A549 (cell line): ENCODE measurements at regions not wholly inside any gene's neighbourhood (a gene's known extent, or its start where the extent isn't known, plus 50 kb on each side); places are given as distances from the start of the nearest gene placed in this dataset.

ENCODE experiments used
- ATAC-seq, 2 experiments: fragments of 200-7000 bp in 1 of 2; fragments of >200 bp in 1 of 2; cut with Nextera tagmentation in 1 of 2; cut with Tn5 transposase in 1 of 2; 3 replicates each; pipeline versions ENCODE4 v1.8.0 to v1.9.1; 2018 to 2020; ENCODE audit warnings: mild to moderate bottlenecking in 1 of 2, moderate library complexity in 1 of 2
- CTCF ChIA-PET: fragments of 300-600 bp; sonication (Branson Sonifier 250); formaldehyde crosslinking; extraction: SDS; loops from one replicate; lab custom pipeline; 2021; ENCODE audit warnings: antibody characterized with exemption, inconsistent platforms; lab: Yijun Ruan, JAX
- POLR2A ChIA-PET: fragments of 350-600 bp; formaldehyde crosslinking; extraction: SDS; loops from one replicate; lab custom pipeline; 2021; ENCODE audit warnings: antibody characterized with exemption, inconsistent platforms; lab: Yijun Ruan, JAX
- DNase-seq, 2 experiments: peaks; one replicate each; pipeline versions ENCODE4 v3.0.0 to v3.0.0-alpha.2; 2011 to 2016; ENCODE audit warnings: low read depth in 1 of 2, low spot score in 1 of 2
- FAIRE-seq: peaks from 2 replicates; lab custom pipeline; 2011; peaks lifted over from hg19 to GRCh38; lab: Jason Lieb, UNC
- H3K27ac ChIP-seq, 2 experiments: fragments of >200 bp; sonication (Bioruptor Twin); formaldehyde crosslinking; 3 replicates each; pipeline ENCODE4 v1.5.1; 2016 to 2017
- H3K4me1 ChIP-seq: fragments of >200 bp; sonication (Bioruptor Twin); formaldehyde crosslinking; 3 replicates; pipeline ENCODE4 v1.6.1; 2016
- H3K4me2 ChIP-seq: fragments of >200 bp; sonication (Bioruptor Twin); formaldehyde crosslinking; 3 replicates; pipeline ENCODE4 v1.6.1; 2016
- H3K4me3 ChIP-seq: fragments of >200 bp; sonication (Bioruptor Twin); formaldehyde crosslinking; 3 replicates; pipeline ENCODE4 v1.5.1; 2016
- H3K9me3 ChIP-seq: fragments of >200 bp; sonication (Bioruptor Twin); formaldehyde crosslinking; 3 replicates; pipeline ENCODE4 v1.6.1; 2016
- CHD2 ChIP-seq: fragments of 150-350 bp; IDR thresholded peaks from 2 replicates; pipeline ENCODE4 v1.6.1; 2014; ENCODE audit warnings: low read length; ENCODE audit not compliant: partially characterized antibody
- EHMT2 ChIP-seq: fragments of 200-600 bp; sonication (generic); IDR thresholded peaks from 2 replicates; pipeline ENCODE4 v1.6.1; 2016; ENCODE audit warnings: antibody characterized with exemption, low read depth, mild to moderate bottlenecking, moderate library complexity
- ESRRA ChIP-seq: fragments of 150-350 bp; IDR thresholded peaks from 2 replicates; pipeline ENCODE4 v1.6.1; 2014; ENCODE audit warnings: mild to moderate bottlenecking, low read length, borderline replicate concordance
- FOSB ChIP-seq: fragments of 250-450 bp; sonication (Bioruptor Pico); IDR thresholded peaks from 2 replicates; pipeline ENCODE4 v1.5.0; 2020; ENCODE audit warnings: mild to moderate bottlenecking, moderate library complexity
- GATA3 ChIP-seq: IDR thresholded peaks from 2 replicates; pipeline ENCODE4 v1.6.1; 2012; ENCODE audit warnings: borderline replicate concordance
- HES2 ChIP-seq: fragments of >200 bp; sonication (Bioruptor Twin); formaldehyde crosslinking; IDR thresholded peaks from 2 replicates; pipeline ENCODE4 v1.6.1; 2016
- HOXA7 ChIP-seq: fragments of 250-450 bp; sonication (Bioruptor Pico); IDR thresholded peaks from 2 replicates; pipeline ENCODE4 v1.5.0; 2020; ENCODE audit warnings: mild to moderate bottlenecking, moderate library complexity
- JUNB ChIP-seq: fragments of >200 bp; sonication (Bioruptor Twin); formaldehyde crosslinking; IDR thresholded peaks from 2 replicates; pipeline ENCODE4 v1.6.1; 2016
- KDM1A ChIP-seq: fragments of 200-600 bp; sonication (generic); IDR thresholded peaks from 2 replicates; pipeline ENCODE4 v1.6.1; 2016; ENCODE audit warnings: low read depth, mild to moderate bottlenecking
- KDM5A ChIP-seq: fragments of 200-600 bp; sonication (generic); IDR thresholded peaks from 2 replicates; pipeline ENCODE4 v1.6.1; 2016; ENCODE audit warnings: antibody characterized with exemption, mild to moderate bottlenecking
- MYC ChIP-seq: IDR thresholded peaks from 2 replicates; pipeline ENCODE4 v1.6.1; 2012; ENCODE audit warnings: mild to moderate bottlenecking, inconsistent platforms, low read length, improper control_type of control experiment, borderline replicate concordance
- NPAS2 ChIP-seq: fragments of 250-450 bp; sonication (Bioruptor Pico); IDR thresholded peaks from 2 replicates; pipeline ENCODE4 v1.8.0; 2022; ENCODE audit warnings: mild to moderate bottlenecking, moderate library complexity, borderline replicate concordance
- NR3C1 ChIP-seq: fragments of >200 bp; sonication (Bioruptor Twin); formaldehyde crosslinking; IDR thresholded peaks from 3 replicates; pipeline ENCODE4 v1.6.1; 2017
- PHF8 ChIP-seq: fragments of 200-600 bp; sonication (generic); IDR thresholded peaks from 2 replicates; pipeline ENCODE4 v1.6.1; 2016; ENCODE audit warnings: low read depth, mild to moderate bottlenecking, antibody characterized with exemption, moderate library complexity, borderline replicate concordance
- POLR2A ChIP-seq: IDR thresholded peaks from 2 replicates; pipeline ENCODE4 v1.6.1; 2012; ENCODE audit warnings: mild to moderate bottlenecking, low read length
- RARB ChIP-seq: fragments of 250-450 bp; sonication (Bioruptor Pico); IDR thresholded peaks from 2 replicates; pipeline ENCODE4 v1.8.0; 2021; ENCODE audit warnings: mild to moderate bottlenecking, moderate library complexity
- RFX5 ChIP-seq: fragments of 450-650 bp; IDR thresholded peaks from 2 replicates; pipeline ENCODE4 v1.7.1; 2014; ENCODE audit warnings: antibody characterized with exemption, mild to moderate bottlenecking, moderate library complexity
- RNF2 ChIP-seq: fragments of 200-600 bp; sonication (generic); IDR thresholded peaks from 2 replicates; pipeline ENCODE4 v1.6.1; 2016; ENCODE audit warnings: low read depth, mild to moderate bottlenecking, antibody characterized with exemption, moderate library complexity, borderline replicate concordance
- SMC3 ChIP-seq: fragments of >200 bp; sonication (Bioruptor Twin); formaldehyde crosslinking; IDR thresholded peaks from 3 replicates; pipeline ENCODE4 v1.6.1; 2018; ENCODE audit warnings: inconsistent platforms
- SREBF2 ChIP-seq: fragments of 450-650 bp; IDR thresholded peaks from 2 replicates; pipeline ENCODE4 v1.6.1; 2014; ENCODE audit warnings: mild to moderate bottlenecking, moderate library complexity
- TP53 ChIP-seq: fragments of 250-450 bp; sonication (Bioruptor Pico); IDR thresholded peaks from 2 replicates; pipeline ENCODE4 v1.5.0; 2021; ENCODE audit warnings: mild to moderate bottlenecking, moderate library complexity
- USF2 ChIP-seq: fragments of 450-650 bp; IDR thresholded peaks from 2 replicates; pipeline ENCODE4 v1.6.1; 2014; ENCODE audit warnings: antibody characterized with exemption
- ZC3H11A ChIP-seq: fragments of 450-650 bp; IDR thresholded peaks from 2 replicates; pipeline ENCODE4 v1.6.1; 2014; ENCODE audit warnings: antibody characterized with exemption, mild to moderate bottlenecking
- ZSCAN20 ChIP-seq: fragments of 250-450 bp; sonication (Bioruptor Pico); IDR thresholded peaks from 2 replicates; pipeline ENCODE4 v1.8.0; 2022; ENCODE audit warnings: mild to moderate bottlenecking, moderate library complexity
- WGBS: methylation state at CpG from one replicate; pipeline ENCODE4 v1.1.6; 2017; ENCODE audit errors: missing lambda C conversion rate; 5-methylcytosine and 5-hydroxymethylcytosine counted together
- TF ChIP-seq, protein P1 (sequence below): IDR thresholded peaks from 2 replicates; pipeline ENCODE4 v1.6.1; 2012

DNA sequence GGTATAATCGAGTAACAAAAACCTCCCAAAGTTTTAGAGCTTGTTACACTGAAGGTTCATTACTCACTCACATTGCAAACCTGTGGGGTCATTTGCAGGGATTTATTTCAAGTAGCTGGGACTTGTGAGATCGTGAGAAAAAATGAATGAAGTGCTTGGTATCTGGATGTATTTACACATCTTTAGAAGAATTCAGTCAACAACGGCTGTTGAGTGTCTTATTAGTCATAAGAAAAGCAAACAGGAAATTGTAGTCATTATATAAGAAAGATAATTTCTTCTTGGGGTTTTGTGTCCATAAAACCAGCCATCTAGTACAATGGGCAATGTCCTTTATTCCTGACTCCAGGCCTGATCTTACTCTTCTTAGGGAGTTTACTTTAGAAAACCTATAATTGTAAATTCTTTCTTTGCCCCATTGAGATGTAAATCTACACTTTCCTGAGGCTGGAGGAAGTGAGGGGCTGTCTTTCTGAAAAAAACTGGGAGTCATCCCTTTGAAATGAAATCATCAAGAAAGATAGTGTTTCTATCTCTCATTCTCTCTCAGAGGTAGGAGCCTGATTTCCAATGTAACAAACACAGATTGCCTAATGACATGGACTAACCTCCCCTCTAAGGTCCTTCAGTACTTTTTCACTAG, 202.5 kb upstream of the ASCC3 start (continued):
- TF ChIP-seq FOSB (CRISPR knock-in tag) (no peak), ESRRA (no peak)
- TF ChIP-seq, all 56 proteins: peak for 11

DNA sequence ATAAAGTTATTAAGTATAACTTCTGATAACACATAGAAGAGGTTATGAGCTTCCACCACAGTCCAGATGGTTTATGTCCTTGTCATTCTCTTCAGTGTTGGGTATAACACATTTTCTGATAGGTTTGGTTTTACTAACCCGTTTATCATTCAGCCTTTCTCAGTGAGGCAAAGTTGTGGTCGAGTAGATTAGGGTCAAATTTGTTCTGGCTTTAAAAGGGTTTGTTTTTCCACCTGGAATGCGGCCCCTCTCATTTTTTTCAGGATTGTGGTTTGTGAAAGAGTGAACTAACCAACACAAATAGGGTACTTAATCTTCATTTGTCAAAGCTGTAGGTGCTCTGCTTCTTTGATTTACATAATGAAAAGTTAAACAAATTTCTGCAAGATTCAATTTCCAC, 204.2 kb upstream of the ASCC3 start:
- ATAC-seq (no peak), DNase-seq (no peak), FAIRE-seq (no peak)
- no peak overlapping the region for H3K4me2 ChIP-seq
- 85% methylated on average over 3 of the region's 3 CpGs for WGBS
- 0 out of 3 replicates have a peak, but pooled peaks cover under 1% of the 10 kb centered on the region for H3K9me3 ChIP-seq
- H3K4me3 ChIP-seq, result no peak overlapping the region
- no peak for TF ChIP-seq CHD2
- TF ChIP-seq ZC3H11A, result no peak
- no peak for TF ChIP-seq KDM1A
- no peak for TF ChIP-seq KDM5A
- no peak for TF ChIP-seq POLR2A
- TF ChIP-seq TP53 (CRISPR knock-in tag), result no peak
- CTCF ChIA-PET, result no interaction called here
- POLR2A ChIA-PET, result no interaction called here
- peaks cover 37% of the 10 kb centered on the region for H3K4me1 ChIP-seq
- H3K27ac ChIP-seq, result peak overlapping the region; percentile 55 to 76; a peak in 2 of 6 replicates

DNA sequence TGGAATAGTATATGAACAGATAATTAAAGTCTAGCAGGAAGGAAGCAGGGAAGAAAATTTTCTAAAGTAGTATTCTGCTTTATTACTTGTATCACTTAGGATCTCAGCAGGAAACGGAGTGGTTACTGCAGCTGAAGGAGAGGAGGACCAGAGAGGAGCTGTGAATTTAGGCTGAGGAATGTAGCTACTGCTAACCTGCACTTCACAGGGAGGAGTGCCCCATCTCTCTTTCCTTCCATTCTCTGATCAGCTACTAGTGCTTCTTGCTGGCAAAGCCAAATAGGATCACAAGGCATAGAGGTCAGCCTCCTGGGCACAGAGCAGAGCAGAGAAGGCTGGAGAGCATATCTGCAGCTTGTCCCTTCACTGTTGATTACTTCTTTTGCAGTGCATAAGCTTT, 205.3 kb upstream of the ASCC3 start:
- Histone ChIP-seq H3K4me1 (peaks cover 28% of the 10 kb centered on the region; the same call in 2 of the 3 replicates), H3K27ac (peak overlapping the region; percentile 13 to 53; a peak in 1 of 6 replicates), H3K9me3 (0 out of 3 replicates have a peak, but pooled peaks cover 4% of the 10 kb centered on the region), H3K4me2 (no peak overlapping the region), H3K4me3 (no peak overlapping the region)
- WGBS, result 90% methylated on average over 1 of the region's 1 CpG
- POLR2A ChIA-PET, result no interaction called here
- DNase-seq (no peak), ATAC-seq (no peak), FAIRE-seq (no peak)
- CTCF ChIA-PET, result no interaction called here
- TF ChIP-seq GATA3, result no peak
- no peak for TF ChIP-seq HES2

DNA sequence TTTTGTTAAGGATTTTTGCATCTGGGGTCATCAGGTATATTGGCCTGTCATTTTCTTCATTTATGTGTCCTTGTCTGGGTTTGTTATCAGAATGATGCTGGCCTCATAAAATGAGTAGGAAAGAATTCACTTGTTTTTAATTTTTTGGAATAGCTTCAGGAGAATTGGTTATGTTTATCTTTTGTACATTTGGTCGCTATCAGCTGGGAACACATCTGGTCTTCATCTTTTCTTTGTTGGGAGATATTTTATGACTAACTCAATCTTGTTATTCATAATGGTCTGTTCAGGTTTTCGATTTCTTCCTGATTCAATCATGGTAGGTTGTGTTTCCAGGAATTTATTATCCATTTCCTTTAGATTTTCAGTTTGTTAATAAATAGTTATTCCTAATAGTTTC, 207.5 kb upstream of the ASCC3 start:
- TF ChIP-seq NR3C1 (no peak), RNF2 (no peak), HOXA7 (CRISPR knock-in tag) (no peak), ZSCAN20 (CRISPR knock-in tag) (no peak), MYC (no peak), RFX5 (no peak), NPAS2 (CRISPR knock-in tag) (no peak), JUNB (no peak), EHMT2 (no peak), ZC3H11A (no peak), USF2 (no peak), SMC3 (no peak), PHF8 (no peak), RARB (CRISPR knock-in tag) (no peak), SREBF2 (no peak)
- TF ChIP-seq, protein P1, sequence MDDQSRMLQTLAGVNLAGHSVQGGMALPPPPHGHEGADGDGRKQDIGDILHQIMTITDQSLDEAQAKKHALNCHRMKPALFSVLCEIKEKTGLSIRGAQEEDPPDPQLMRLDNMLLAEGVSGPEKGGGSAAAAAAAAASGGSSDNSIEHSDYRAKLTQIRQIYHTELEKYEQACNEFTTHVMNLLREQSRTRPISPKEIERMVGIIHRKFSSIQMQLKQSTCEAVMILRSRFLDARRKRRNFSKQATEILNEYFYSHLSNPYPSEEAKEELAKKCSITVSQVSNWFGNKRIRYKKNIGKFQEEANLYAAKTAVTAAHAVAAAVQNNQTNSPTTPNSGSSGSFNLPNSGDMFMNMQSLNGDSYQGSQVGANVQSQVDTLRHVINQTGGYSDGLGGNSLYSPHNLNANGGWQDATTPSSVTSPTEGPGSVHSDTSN, result no peak
- ChIA-PET CTCF (no interaction called here), POLR2A (no interaction called here)
- Histone ChIP-seq H3K27ac (no peak overlapping the region), H3K4me2 (no peak overlapping the region), H3K9me3 (0 out of 3 replicates have a peak, but pooled peaks cover 4% of the 10 kb centered on the region), H3K4me3 (no peak overlapping the region), H3K4me1 (peaks cover 14% of the 10 kb centered on the region; the same call in 2 of the 3 replicates)
- no peak for DNase-seq
- WGBS, result 41% methylated on average over 2 of the region's 2 CpGs
- FAIRE-seq, result no peak
- no peak for ATAC-seq
